CD4-positive, alpha-beta T cell treated with Interleukin-12 subunit alpha and Interleukin-12 subunit beta, for 1 hour (primary cell): ENCODE measurements at regions not wholly inside any gene's neighbourhood (a gene's known extent, or its start where the extent isn't known, plus 50 kb on each side); places are given as distances from the start of the nearest gene placed in this dataset.

ENCODE experiments used
- DNase-seq: peaks from one replicate; pipeline ENCODE4 v3.0.0-alpha.2; 2020

DNA sequence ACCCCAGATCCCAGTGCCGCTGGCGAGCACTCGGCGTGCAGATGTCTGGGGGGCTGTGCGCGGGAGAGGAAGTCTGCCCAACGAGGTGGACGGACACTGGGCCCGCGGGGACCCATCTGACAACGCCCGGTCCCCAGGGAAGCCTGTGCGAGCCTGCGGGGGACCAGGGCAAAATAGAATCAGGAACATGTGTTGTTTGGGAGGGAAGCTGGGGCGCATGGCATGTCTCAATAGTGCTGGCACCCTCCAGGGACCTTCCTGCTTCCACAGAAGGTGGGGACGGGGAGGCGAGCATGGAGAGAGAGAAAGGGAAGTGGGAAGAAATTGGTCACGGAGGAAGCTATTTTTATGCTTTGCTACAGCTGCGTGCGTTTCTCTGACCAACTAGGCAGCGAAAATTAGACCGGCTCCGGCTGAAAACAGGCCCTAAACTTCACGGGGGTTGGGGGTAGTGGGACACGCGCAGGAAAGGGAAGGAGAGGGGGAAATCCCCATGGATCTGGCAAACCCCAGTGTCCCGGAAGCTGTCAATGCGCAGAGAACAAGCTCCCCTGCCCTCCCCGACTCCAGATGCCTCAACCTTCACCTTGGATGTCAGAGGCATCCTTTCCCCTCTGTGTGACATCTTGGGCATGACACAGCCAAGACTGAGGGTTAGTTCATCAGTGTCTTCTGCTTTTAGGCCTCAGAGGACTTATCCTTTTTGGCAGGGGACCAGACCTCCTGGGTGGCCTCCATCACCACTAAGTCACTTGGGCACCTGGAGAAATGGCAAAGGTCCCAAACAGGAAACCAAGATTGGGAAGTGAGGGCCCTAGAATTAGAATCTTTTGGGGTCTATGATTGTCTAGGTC, 169.8 kb upstream of the BCOR start:
- DNase-seq = no peak

GRCh38 chrX:40266490-40267333, 169.0 kb upstream of the BCOR start:
- peak; percentile 61 for DNase-seq

- no peak for DNase-seq
These were observed 168.2 kb upstream of the BCOR start for GRCh38 chrX:40265936-40266335.

GRCh38 chrX:40263014-40263560, 165.3 kb upstream of the BCOR start:
- DNase-seq = no peak

- DNase-seq = no peak
These were observed 164.6 kb upstream of the BCOR start for GRCh38 chrX:40262157-40263013.

GRCh38 chrX:40261833-40262156, 164.0 kb upstream of the BCOR start:
- DNase-seq = no peak

DNA sequence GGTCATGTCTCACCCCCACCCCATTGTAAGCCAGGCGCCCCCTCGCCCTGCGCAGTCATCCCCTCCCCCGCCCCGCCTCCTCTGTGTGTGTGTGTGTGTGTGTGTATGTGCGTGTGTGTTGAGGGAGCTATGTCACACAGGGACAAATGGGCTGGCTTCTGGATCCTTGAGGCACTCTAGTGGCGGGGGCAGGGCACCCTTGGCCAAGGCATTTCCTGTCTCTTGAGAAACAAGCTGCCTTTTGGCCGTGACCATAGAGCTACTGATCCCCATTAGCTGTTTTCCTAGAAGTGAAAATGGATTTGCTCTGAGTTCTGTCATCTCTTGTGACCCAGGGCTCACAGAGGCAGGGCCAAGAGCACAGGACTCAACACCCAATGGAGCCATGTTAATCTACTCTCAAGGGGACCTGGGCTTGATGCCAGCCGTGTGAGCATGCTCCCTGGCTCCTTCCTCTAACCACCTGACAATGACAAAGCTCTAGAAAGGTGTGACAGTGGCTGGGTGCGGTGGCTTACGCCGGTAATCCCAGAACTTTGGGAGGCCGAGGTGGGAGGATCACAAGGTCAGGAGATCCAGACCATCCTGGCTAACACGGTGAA, 162.5 kb upstream of the BCOR start:
- DNase-seq = no peak

DNA sequence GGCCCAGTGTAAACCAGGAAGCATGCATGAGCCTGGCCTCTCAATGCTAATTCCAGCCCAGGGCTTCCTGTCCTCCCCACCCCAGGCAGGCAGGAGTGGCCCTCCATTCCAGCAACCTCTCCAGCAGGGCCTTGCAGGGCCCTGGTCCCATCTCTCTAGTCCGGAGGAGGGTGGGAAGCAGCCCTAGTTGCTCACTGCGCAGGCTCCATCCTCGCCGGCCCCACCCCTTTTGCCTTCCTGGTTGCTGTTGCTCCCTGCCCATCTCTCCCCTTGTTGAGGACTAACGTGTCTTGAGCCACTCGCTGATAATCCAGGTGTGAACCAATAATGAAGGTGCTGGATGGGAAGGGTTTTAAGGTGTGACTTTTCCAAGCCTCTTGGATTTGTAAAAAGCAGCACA, 161.2 kb upstream of the BCOR start:
- no peak for DNase-seq

GRCh38 chrX:40253771-40254170, 156.0 kb upstream of the BCOR start:
- no peak for DNase-seq

- no peak for DNase-seq
These were observed 151.8 kb upstream of the BCOR start for GRCh38 chrX:40249582-40249981.

- DNase-seq = no peak
These were observed 151.1 kb upstream of the BCOR start for GRCh38 chrX:40248822-40249221.

DNA sequence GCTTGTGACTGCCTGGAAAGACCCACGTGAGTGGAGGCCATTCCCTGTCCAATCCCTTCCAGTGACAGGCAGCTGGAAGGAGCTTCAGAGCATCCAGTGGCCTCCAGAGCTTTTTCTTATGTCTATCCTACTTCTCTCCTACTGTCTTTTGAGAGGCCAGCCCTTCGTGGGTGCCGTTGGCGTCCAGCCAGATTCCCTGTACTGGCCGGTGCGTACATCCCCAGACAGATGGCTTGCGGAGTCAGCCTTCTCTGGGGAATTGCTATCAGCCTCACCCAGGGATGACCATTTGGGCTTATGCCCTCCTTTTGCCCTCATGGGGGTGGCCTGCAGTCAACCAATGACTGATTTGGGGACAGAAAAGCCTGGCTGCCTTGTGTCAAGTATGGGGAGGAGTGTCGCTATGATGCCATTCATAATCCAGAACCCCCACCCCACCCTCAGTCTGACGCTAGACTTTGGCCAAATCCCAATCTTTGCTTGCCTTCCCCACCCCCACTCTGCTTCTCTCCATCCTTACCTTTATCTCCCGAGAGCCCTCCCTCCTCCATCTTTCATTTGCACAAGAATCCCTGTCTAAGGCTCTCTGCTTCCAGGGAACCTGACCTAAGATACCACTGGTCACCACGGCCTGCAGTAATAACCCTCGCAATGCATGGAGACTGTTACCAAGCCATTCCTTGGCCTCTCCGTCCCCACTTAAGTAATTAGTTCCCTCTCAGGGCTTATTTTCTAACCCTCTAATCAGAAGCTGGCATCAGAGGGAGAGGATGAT, 150.3 kb upstream of the BCOR start:
- no peak for DNase-seq

DNA sequence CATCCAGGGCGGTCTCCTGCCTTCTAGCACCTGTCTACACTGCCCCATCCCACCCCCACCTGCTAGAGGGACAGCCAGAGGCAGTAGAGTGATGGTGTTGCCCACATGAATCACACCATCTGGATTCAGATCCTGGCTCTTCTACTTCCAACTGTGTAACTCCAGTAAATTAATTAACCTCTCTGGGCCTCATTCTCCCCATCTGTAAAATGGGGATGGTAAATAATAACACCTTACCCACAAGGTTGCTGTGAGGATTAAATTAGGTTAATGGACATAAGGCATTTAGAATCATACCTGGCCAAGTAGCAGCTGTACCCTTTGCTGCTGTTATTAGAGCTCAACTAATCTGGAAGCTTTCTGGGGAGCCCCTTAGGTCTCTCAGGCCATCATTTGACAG, 149.6 kb upstream of the BCOR start:
- no peak for DNase-seq

DNA sequence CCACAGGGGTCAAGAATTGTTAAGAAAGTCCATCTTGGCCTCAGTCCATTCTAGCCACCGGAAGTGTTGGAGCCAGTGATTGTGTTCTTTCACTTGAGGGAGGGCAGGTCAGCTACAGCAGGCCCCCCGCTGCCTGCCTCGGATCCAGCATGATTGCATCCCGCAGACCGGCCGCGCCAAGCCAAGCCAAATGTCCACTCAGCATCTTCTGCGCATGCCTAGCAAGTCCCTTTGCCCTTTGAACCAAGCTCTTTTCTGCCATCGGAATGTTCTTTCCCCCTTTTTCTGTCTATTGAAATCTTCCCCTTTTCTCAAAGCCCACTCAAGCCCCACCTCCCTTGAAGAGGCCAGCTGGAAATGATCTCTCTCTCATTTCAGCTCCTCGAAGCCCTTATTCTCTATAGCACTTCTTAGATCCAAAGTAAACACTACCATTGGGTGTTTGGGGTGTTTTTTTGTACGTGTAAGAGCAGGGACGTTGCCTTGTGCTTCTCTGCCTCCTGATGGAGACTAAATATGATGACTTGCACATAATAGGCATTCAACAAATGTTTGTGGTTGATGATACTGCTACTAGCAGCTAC, 147.8 kb upstream of the BCOR start:
- no peak for DNase-seq

- no peak for DNase-seq
These were observed 147.2 kb upstream of the BCOR start for GRCh38 chrX:40244980-40245379.

DNA sequence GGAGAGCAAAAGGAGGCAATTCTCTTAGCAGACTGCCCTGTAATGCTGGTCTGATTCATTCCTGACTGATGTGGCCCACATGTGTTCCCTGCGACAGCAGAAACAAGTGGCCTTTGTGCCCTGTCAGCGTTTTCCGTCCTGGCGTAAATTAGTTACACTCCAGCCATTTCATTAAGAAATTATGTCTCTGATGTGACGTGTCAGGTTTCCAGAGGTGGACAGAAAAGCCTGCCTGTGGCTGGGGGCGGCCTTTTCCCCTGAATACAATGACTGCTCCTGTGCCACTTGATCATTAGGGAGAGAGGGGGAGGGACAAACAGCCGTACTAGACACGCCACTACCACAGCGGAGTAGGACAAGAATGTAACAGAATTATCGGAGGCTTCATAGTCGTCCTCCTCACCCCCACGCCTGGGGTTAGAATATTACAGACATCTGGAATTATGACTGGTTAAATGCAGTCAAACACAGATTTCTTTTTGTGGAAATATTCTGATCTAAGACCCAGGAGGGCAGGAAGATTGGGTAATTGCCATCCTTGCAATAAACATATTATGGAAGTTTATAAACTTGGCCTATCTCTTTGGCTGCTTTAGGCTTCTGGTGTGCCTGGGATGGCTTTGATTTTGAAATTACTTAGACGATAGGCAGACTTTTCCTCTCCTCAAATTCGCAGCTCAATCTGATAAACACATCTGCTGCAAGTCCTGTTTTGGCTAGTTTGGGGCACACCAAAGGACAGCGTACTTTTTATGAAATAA, 146.2 kb upstream of the BCOR start:
- no peak for DNase-seq

GRCh38 chrX:40240844-40241243, 143.1 kb upstream of the BCOR start:
- DNase-seq = no peak

DNA sequence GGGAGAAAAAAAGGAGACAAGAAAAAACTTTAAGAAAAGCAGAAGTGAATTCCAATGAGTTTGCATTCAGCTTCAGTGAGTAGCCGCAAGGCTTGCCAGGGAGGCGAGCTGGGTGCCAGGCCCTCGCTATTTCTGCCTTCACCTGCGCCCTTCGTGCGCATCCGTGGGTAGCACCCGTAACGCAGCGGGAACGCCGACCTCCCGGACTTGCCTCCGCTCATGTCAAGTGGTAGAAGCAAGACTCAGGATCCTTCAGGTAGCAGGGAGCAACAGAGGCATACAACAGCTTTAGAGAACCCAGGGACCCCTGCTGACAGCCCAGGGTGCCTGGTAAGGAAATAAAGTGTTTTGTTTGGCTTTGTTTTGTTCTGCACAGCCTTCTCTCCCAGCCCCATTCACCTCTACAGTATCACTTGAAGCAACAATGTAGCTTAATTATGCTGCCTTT, 140.0 kb upstream of the BCOR start:
- DNase-seq = no peak

- no peak for DNase-seq
These were observed 132.9 kb upstream of the BCOR start for GRCh38 chrX:40230646-40231045.

DNA sequence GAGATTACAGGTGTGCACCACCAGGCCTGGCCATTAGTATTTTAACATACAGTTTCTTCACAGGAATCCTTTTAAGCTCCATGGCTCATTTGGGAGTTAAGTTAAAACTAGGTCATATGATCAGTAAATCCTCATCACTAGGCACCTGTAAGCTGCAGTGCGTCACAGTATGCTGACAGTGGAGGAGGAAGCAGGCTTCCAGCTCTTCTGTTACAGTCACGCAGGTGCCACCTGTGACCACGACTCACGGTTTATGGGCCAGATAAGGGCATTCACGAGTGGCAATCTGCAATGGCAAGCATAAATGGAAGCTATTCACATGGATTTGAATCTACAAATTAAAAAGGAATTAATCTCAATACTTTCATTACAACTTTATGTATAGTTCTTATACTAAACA, 129.4 kb upstream of the BCOR start:
- DNase-seq = no peak

GRCh38 chrX:40224658-40225057, 126.9 kb upstream of the BCOR start:
- DNase-seq = no peak
